ENCODE measurements at regions not wholly inside any gene's neighbourhood (a gene's known extent, or its start where the extent isn't known, plus 50 kb on each side); places are given as distances from the start of the nearest gene placed in this dataset.

- no peak for DNase-seq
These were observed 92.8 kb downstream of the HNRNPLL start for GRCh38 chr2:38509947-38510326.

- DNase-seq, result peak; percentile 92
These were observed 93.3 kb downstream of the HNRNPLL start for GRCh38 chr2:38509314-38509946.

- DNase-seq, result peak; percentile 79
These were observed 94.3 kb downstream of the HNRNPLL start for GRCh38 chr2:38508311-38509039.

GRCh38 chr2:38507712-38508111 lies 95.0 kb downstream of the HNRNPLL start:
- DNase-seq, result no peak

- peak; percentile 83 for DNase-seq
These were observed 96.9 kb downstream of the HNRNPLL start for GRCh38 chr2:38505779-38506178.

- DNase-seq, result no peak
These were observed 98.6 kb downstream of the HNRNPLL start for GRCh38 chr2:38504169-38504568.

GRCh38 chr2:38502107-38502506 lies 100.6 kb downstream of the HNRNPLL start:
- no peak for DNase-seq

- DNase-seq, result no peak
These were observed 102.5 kb downstream of the HNRNPLL start for GRCh38 chr2:38500283-38500634.

GRCh38 chr2:38499548-38500282 lies 103.0 kb downstream of the HNRNPLL start:
- no peak for DNase-seq

GRCh38 chr2:38498045-38498481 lies 104.7 kb downstream of the HNRNPLL start:
- DNase-seq, result no peak

- DNase-seq, result no peak
These were observed 105.1 kb downstream of the HNRNPLL start for GRCh38 chr2:38497670-38498037.

- no peak for DNase-seq
These were observed 105.6 kb downstream of the HNRNPLL start for GRCh38 chr2:38496927-38497669.

- DNase-seq, result no peak
These were observed 106.8 kb downstream of the HNRNPLL start for GRCh38 chr2:38495880-38496279.

GRCh38 chr2:38494394-38494793 lies 108.3 kb downstream of the HNRNPLL start:
- no peak for DNase-seq

- no peak for DNase-seq
These were observed 110.6 kb downstream of the HNRNPLL start for GRCh38 chr2:38492042-38492615.

GRCh38 chr2:38491436-38491835 lies 111.3 kb downstream of the HNRNPLL start:
- no peak for DNase-seq

- DNase-seq, result no peak
These were observed 112.8 kb upstream of the ATL2 start for GRCh38 chr2:38489846-38490245.

GRCh38 chr2:38487852-38488251 lies 110.8 kb upstream of the ATL2 start:
- DNase-seq, result no peak

- DNase-seq, result no peak
These were observed 109.3 kb upstream of the ATL2 start for GRCh38 chr2:38486213-38487026.

GRCh38 chr2:38485734-38486133 lies 108.7 kb upstream of the ATL2 start:
- DNase-seq, result no peak

- DNase-seq, result no peak
These were observed 107.9 kb upstream of the ATL2 start for GRCh38 chr2:38484957-38485356.

All from fibroblast of skin of right biceps (primary cell).